WTC11 (cell line): ENCODE measurements at regions not wholly inside any gene's neighbourhood (a gene's known extent, or its start where the extent isn't known, plus 50 kb on each side); places are given as distances from the start of the nearest gene placed in this dataset.
A peak's percentile ranks its signal among the peaks of the same experiment; 100 is the strongest.
"Not testable (repeated sequence)": the region's sequence is repeated elsewhere in the genome, so short reads cannot be mapped to it uniquely, and the experiment has no call there.

Experiments
- ATAC-seq: fragments of 200-7000 bp; cut with Tn5 transposase; 2 replicates; pipeline ENCODE4 v1.10.0; 2021; ENCODE audit warnings: mild to moderate bottlenecking, moderate library complexity
- CTCF ChIA-PET: fragments of 300-600 bp; sonication (Branson Sonifier 250); formaldehyde crosslinking; loops from one replicate; lab custom pipeline; 2021; ENCODE audit warnings: antibody characterized with exemption; lab: Charles Lee
- POLR2A ChIA-PET: fragments of 350-600 bp; sonication (Branson Sonifier 250); formaldehyde crosslinking; loops from one replicate; lab custom pipeline; 2021; ENCODE audit warnings: antibody characterized with exemption; lab: Charles Lee
- DNase-seq: peaks from one replicate; pipeline ENCODE4 v3.0.0; 2021; ENCODE audit warnings: low spot score
- H3K27ac Mint-ChIP-seq: 2 replicates; pipeline ENCODE4 v1.8.0; 2021; ENCODE audit warnings: mixed read lengths
- H3K27me3 Mint-ChIP-seq: 2 replicates; pipeline ENCODE4 v1.8.0; 2021; ENCODE audit warnings: low read depth, mild to moderate bottlenecking, moderate library complexity, mixed read lengths
- H3K36me3 Mint-ChIP-seq: 2 replicates; pipeline ENCODE4 v1.8.0; 2021; ENCODE audit warnings: mixed read lengths
- H3K4me1 Mint-ChIP-seq: 2 replicates; pipeline ENCODE4 v1.8.0; 2022; ENCODE audit warnings: mixed read lengths
- H3K4me3 Mint-ChIP-seq: 2 replicates; pipeline ENCODE4 v1.8.0; 2021; ENCODE audit warnings: mild to moderate bottlenecking, moderate library complexity, mixed read lengths
- H3K9me3 Mint-ChIP-seq: 2 replicates; pipeline ENCODE4 v1.8.0; 2021; ENCODE audit warnings: mixed read lengths
- ATF6 ChIP-seq: sonication (generic); formaldehyde crosslinking; IDR thresholded peaks from 2 replicates; pipeline ENCODE4 v1.8.1; 2023; ENCODE audit warnings: mild to moderate bottlenecking, missing genetic modification reagents
- CDX4 ChIP-seq: fragments of 250-450 bp; sonication (Bioruptor Pico); IDR thresholded peaks from 2 replicates; pipeline ENCODE4 v1.9.0; 2021; ENCODE audit warnings: moderate library complexity, mild to moderate bottlenecking, inconsistent platforms, borderline replicate concordance
- CREB1 ChIP-seq: sonication (generic); formaldehyde crosslinking; IDR thresholded peaks from 2 replicates; pipeline ENCODE4 v1.8.0; 2023; ENCODE audit warnings: mild to moderate bottlenecking, missing genetic modification reagents
- CTCF ChIP-seq: fragments of 200-600 bp; IDR thresholded peaks from 2 replicates; pipeline ENCODE4 v1.8.0; 2022; ENCODE audit warnings: antibody characterized with exemption
- NR1H2 ChIP-seq: sonication (generic); formaldehyde crosslinking; IDR thresholded peaks from 2 replicates; pipeline ENCODE4 v1.9.0; 2021; ENCODE audit warnings: mild to moderate bottlenecking, moderate library complexity, missing genetic modification reagents
- SOX15 ChIP-seq: fragments of 250-450 bp; sonication (Bioruptor Pico); IDR thresholded peaks from 2 replicates; pipeline ENCODE4 v1.9.0; 2021; ENCODE audit warnings: mild to moderate bottlenecking
- TEAD4 ChIP-seq: sonication (generic); formaldehyde crosslinking; IDR thresholded peaks from 2 replicates; pipeline ENCODE4 v1.8.0; 2022; ENCODE audit warnings: mild to moderate bottlenecking, missing genetic modification reagents
- USF2 ChIP-seq: sonication (generic); formaldehyde crosslinking; IDR thresholded peaks from 2 replicates; pipeline ENCODE4 v1.8.1; 2023; ENCODE audit warnings: mild to moderate bottlenecking, missing genetic modification reagents, moderate library complexity
- ZNF121 ChIP-seq: sonication (generic); formaldehyde crosslinking; IDR thresholded peaks from 2 replicates; pipeline ENCODE4 v1.8.0; 2023; ENCODE audit warnings: missing genetic modification reagents
- ZNF232 ChIP-seq: sonication (generic); formaldehyde crosslinking; IDR thresholded peaks from 2 replicates; pipeline ENCODE4 v1.8.0; 2022; ENCODE audit warnings: mild to moderate bottlenecking, missing genetic modification reagents
- ZNF416 ChIP-seq: fragments of 250-450 bp; sonication (Bioruptor Pico); IDR thresholded peaks from 2 replicates; pipeline ENCODE4 v1.9.0; 2021; ENCODE audit warnings: mild to moderate bottlenecking, inconsistent platforms
- TF ChIP-seq, protein P1 (sequence below): fragments of 250-450 bp; sonication (Bioruptor Pico); IDR thresholded peaks from 2 replicates; pipeline ENCODE4 v1.9.0; 2021; ENCODE audit warnings: mild to moderate bottlenecking
- TF ChIP-seq, protein P2 (sequence below): sonication (generic); formaldehyde crosslinking; IDR thresholded peaks from 2 replicates; pipeline ENCODE4 v1.8.1; 2023; ENCODE audit warnings: mild to moderate bottlenecking, missing genetic modification reagents

DNA sequence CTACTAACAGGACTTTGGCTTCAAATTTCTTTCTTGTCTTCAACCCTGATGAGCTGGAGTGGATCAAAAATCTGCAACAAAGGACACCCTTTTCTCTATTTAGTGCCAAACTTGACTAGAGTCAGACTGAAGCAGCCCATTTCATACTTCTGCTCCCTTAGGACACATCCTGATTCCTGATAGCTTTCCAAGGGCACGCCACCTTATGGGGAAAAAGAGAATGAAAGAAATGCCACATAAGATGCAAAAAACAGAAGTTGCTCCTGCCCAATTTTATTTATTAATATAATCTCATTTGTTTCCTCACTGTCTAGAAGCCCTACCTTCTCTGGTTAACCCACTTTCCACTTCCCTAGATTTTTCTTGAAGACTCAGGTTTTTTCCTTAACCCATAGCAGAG, 72.7 kb upstream of the NBPF4 start:
- ChIA-PET CTCF (interaction anchor here (0.7 to 2.2 kb wide), 7 partner anchors 10 to 529 kb away, joined by 3 to 10 read pairs (median 3); partner anchors contain the start of gene EEIG2), POLR2A (no interaction called here)
- Mint-ChIP-seq H3K27ac (no peak overlapping the region), H3K4me1 (no peaks in the 10 kb centered on the region), H3K27me3 (no peaks in the 10 kb centered on the region), H3K36me3 (no peaks in the 10 kb centered on the region), H3K4me3 (no peak overlapping the region), H3K9me3 (no peaks in the 10 kb centered on the region)
- DNase-seq (no peak), ATAC-seq (peak; percentile 82)
- TF ChIP-seq SOX15 (CRISPR knock-in tag) (no peak), CREB1 (no peak), CDX4 (CRISPR knock-in tag) (no peak), ZNF121 (CRISPR knock-in tag) (no peak), CTCF (0 out of 2 replicates have a peak, but pooled peaks have one; percentile 22), NR1H2 (CRISPR knock-in tag) (no peak), TEAD4 (CRISPR knock-in tag) (no peak)
- TF ChIP-seq, protein P1, sequence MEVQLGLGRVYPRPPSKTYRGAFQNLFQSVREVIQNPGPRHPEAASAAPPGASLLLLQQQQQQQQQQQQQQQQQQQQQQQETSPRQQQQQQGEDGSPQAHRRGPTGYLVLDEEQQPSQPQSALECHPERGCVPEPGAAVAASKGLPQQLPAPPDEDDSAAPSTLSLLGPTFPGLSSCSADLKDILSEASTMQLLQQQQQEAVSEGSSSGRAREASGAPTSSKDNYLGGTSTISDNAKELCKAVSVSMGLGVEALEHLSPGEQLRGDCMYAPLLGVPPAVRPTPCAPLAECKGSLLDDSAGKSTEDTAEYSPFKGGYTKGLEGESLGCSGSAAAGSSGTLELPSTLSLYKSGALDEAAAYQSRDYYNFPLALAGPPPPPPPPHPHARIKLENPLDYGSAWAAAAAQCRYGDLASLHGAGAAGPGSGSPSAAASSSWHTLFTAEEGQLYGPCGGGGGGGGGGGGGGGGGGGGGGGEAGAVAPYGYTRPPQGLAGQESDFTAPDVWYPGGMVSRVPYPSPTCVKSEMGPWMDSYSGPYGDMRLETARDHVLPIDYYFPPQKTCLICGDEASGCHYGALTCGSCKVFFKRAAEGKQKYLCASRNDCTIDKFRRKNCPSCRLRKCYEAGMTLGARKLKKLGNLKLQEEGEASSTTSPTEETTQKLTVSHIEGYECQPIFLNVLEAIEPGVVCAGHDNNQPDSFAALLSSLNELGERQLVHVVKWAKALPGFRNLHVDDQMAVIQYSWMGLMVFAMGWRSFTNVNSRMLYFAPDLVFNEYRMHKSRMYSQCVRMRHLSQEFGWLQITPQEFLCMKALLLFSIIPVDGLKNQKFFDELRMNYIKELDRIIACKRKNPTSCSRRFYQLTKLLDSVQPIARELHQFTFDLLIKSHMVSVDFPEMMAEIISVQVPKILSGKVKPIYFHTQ (CRISPR knock-in tag) = no peak
- TF ChIP-seq, all 79 proteins: peak for 1

DNA sequence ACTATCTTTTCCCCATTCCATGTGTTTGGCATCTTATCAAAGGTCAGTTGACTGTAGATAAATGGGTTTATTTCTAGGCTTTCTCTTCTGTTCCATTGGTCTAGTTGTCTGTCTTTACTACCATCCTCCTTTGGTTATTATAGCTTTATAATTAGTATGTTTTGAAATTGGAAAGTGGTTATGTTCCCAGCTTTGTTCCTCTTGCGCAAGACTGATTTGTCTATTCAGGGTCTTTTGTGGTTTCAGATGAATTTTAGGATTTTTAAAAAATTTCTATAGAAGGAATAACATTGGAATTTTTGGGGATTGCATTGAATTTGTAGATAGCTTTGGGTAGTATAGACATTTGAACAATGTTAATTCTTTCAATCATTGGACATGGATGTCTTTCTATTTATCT, 77.0 kb upstream of the NBPF4 start:
- no peak for DNase-seq
- ChIA-PET POLR2A (no interaction called here), CTCF (no interaction called here)
- Mint-ChIP-seq H3K4me3 (no peak overlapping the region), H3K4me1 (no peaks in the 10 kb centered on the region), H3K36me3 (no peaks in the 10 kb centered on the region), H3K9me3 (peaks cover 7% of the 10 kb centered on the region), H3K27me3 (no peaks in the 10 kb centered on the region), H3K27ac (no peak overlapping the region)
- ATAC-seq = no peak
- TF ChIP-seq ATF6 (no peak), USF2 (CRISPR knock-in tag) (no peak), ZNF416 (no peak), ZNF232 (CRISPR knock-in tag) (no peak)
- TF ChIP-seq, protein P2, sequence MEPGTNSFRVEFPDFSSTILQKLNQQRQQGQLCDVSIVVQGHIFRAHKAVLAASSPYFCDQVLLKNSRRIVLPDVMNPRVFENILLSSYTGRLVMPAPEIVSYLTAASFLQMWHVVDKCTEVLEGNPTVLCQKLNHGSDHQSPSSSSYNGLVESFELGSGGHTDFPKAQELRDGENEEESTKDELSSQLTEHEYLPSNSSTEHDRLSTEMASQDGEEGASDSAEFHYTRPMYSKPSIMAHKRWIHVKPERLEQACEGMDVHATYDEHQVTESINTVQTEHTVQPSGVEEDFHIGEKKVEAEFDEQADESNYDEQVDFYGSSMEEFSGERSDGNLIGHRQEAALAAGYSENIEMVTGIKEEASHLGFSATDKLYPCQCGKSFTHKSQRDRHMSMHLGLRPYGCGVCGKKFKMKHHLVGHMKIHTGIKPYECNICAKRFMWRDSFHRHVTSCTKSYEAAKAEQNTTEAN = no peak

DNA sequence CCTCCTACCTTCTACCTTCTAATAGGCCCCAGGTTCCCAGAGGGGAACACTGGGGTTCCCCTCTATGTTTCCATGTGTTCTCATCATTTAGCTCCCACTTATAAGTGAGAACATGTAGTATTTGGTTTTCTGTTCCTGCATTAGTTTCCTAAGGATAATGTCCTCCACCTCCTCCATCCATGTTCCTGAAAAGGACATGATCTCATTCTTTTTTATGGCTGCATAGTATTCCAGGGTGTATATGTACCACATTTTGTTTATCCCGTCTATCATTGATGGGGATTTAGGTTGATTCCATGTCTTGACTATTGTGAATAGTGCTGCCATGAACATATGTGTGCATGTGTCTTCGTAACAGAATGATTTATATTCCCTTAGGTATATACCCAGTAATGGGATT, 81.5 kb upstream of the NBPF4 start:
- POLR2A ChIA-PET, H3K27me3 Mint-ChIP-seq, H3K36me3 Mint-ChIP-seq, H3K4me3 Mint-ChIP-seq, H3K9me3 Mint-ChIP-seq, H3K4me1 Mint-ChIP-seq, DNase-seq, CTCF ChIA-PET, H3K27ac Mint-ChIP-seq, ATAC-seq: not testable (repeated sequence)
